Neural cell (in vitro differentiated cells): ENCODE measurements at regions not wholly inside any gene's neighbourhood (a gene's known extent, or its start where the extent isn't known, plus 50 kb on each side); places are given as distances from the start of the nearest gene placed in this dataset.

ENCODE experiments used
- H2AFZ ChIP-seq: fragments of 200-600, 300-800 bp; sonication (generic), shearing (Covaris generic); 2 replicates; pipeline ENCODE4 v1.6.0; 2014; ENCODE audit warnings: low read depth, mild to moderate bottlenecking, antibody characterized with exemption, low read length, moderate library complexity
- H3F3A ChIP-seq: fragments of 200-600 bp; shearing (Covaris generic); 2 replicates; pipeline ENCODE4 v1.6.1; 2016; ENCODE audit warnings: mild to moderate bottlenecking, moderate library complexity, mixed read lengths, antibody characterized with exemption, low read length; ENCODE audit not compliant: insufficient read depth, poor library complexity, severe bottlenecking
- H3K27ac ChIP-seq: fragments of 200-600, 300-800 bp; sonication (generic), shearing (Covaris generic); 2 replicates; pipeline ENCODE4 v1.5.1; 2014; ENCODE audit warnings: mild to moderate bottlenecking, low read length, moderate library complexity
- H3K27me3 ChIP-seq: fragments of 300-800, 200-600 bp; sonication (generic), shearing (Covaris generic); 2 replicates; pipeline ENCODE4 v1.6.0; 2014; ENCODE audit warnings: mild to moderate bottlenecking, low read depth, low read length, moderate library complexity; ENCODE audit not compliant: insufficient read depth
- H3K36me3 ChIP-seq: fragments of 300-800, 200-600 bp; sonication (generic), shearing (Covaris generic); 2 replicates; pipeline ENCODE4 v1.5.1; 2014; ENCODE audit warnings: mild to moderate bottlenecking, antibody characterized with exemption, low read length, moderate library complexity; ENCODE audit not compliant: insufficient read depth
- H3K4me2 ChIP-seq: fragments of 300-800, 200-600 bp; sonication (generic), shearing (Covaris generic); 2 replicates; pipeline ENCODE4 v1.6.0; 2014; ENCODE audit warnings: mild to moderate bottlenecking, low read length
- H3K4me3 ChIP-seq: fragments of 300-800, 200-600 bp; sonication (generic), shearing (Covaris generic); 2 replicates; pipeline ENCODE4 v1.5.1; 2014; ENCODE audit warnings: mild to moderate bottlenecking, low read length, moderate library complexity
- H3K79me2 ChIP-seq: fragments of 200-600 bp; shearing (Covaris generic); replicated peaks from 2 replicates; pipeline ENCODE4 v1.6.0; 2014; ENCODE audit warnings: mild to moderate bottlenecking, low read length, moderate library complexity; ENCODE audit not compliant: insufficient read depth
- H3K9ac ChIP-seq: fragments of 300-800, 200-600 bp; sonication (generic), shearing (Covaris generic); 2 replicates; pipeline ENCODE4 v1.6.1; 2016; ENCODE audit warnings: mild to moderate bottlenecking, low read length, mixed read lengths
- H3K9me2 ChIP-seq: fragments of 200-600 bp; shearing (Covaris generic); 2 replicates; pipeline ENCODE4 v1.6.1; 2016; ENCODE audit warnings: mild to moderate bottlenecking, low read length, mixed read lengths; ENCODE audit not compliant: insufficient read depth
- H3K9me3 ChIP-seq: fragments of 200-600, 300-800 bp; sonication (generic), shearing (Covaris generic); 2 replicates; pipeline ENCODE4 v1.6.1; 2016; ENCODE audit warnings: mild to moderate bottlenecking, mixed run types, low read length, moderate library complexity, mixed read lengths
- H4K20me1 ChIP-seq: fragments of 200-600 bp; shearing (Covaris generic); 2 replicates; pipeline ENCODE4 v1.6.1; 2016; ENCODE audit warnings: mild to moderate bottlenecking, mixed run types; ENCODE audit not compliant: insufficient read depth
- CTCF ChIP-seq: fragments of 450-650 bp; IDR thresholded peaks from 2 replicates; pipeline ENCODE4 v1.5.1; 2014; ENCODE audit warnings: antibody characterized with exemption, mild to moderate bottlenecking, moderate library complexity; ENCODE audit not compliant: poor library complexity, severe bottlenecking
- EP300 ChIP-seq: fragments of 450-650 bp; conservative IDR thresholded peaks from 2 replicates; pipeline ENCODE4 v1.6.1; 2014; ENCODE audit warnings: antibody characterized with exemption, mild to moderate bottlenecking, moderate library complexity; ENCODE audit not compliant: poor library complexity, severe bottlenecking
- EZH2 ChIP-seq: fragments of 200-600, 300-800 bp; shearing (Covaris generic), sonication (generic); IDR thresholded peaks from 2 replicates; pipeline ENCODE4 v1.6.1; 2014; ENCODE audit warnings: antibody characterized with exemption, low read length, borderline replicate concordance, mild to moderate bottlenecking; ENCODE audit not compliant: insufficient read depth, poor library complexity, severe bottlenecking
- MXI1 ChIP-seq: fragments of 450-650 bp; conservative IDR thresholded peaks from 2 replicates; pipeline ENCODE4 v1.6.1; 2014; ENCODE audit warnings: antibody characterized with exemption, mild to moderate bottlenecking; ENCODE audit not compliant: poor library complexity, severe bottlenecking
- POLR2AphosphoS5 ChIP-seq: IDR thresholded peaks from 2 replicates; pipeline ENCODE4 v1.6.1; 2012
- RAD21 ChIP-seq: fragments of 450-650 bp; conservative IDR thresholded peaks from 2 replicates; pipeline ENCODE4 v1.6.1; 2014; ENCODE audit warnings: antibody characterized with exemption, mild to moderate bottlenecking, moderate library complexity
- REST ChIP-seq: IDR thresholded peaks from 2 replicates; pipeline ENCODE4 v1.6.1; 2012; ENCODE audit warnings: borderline replicate concordance
- SMC3 ChIP-seq: fragments of 450-650 bp; conservative IDR thresholded peaks from 2 replicates; pipeline ENCODE4 v1.6.1; 2014; ENCODE audit warnings: antibody characterized with exemption, mild to moderate bottlenecking, moderate library complexity; ENCODE audit not compliant: poor library complexity
- TAF1 ChIP-seq: IDR thresholded peaks from 2 replicates; pipeline ENCODE4 v1.6.1; 2012; ENCODE audit warnings: low read depth

GRCh38 chr9:28764532-28764931, 1191.3 kb upstream of the C9orf72 start:
- Histone ChIP-seq H3K9me2 (no peaks in the 10 kb centered on the region), H3K4me3 (no peak overlapping the region), H3K27me3 (no peaks in the 10 kb centered on the region), H4K20me1 (no peaks in the 10 kb centered on the region), H3K36me3 (no peaks in the 10 kb centered on the region), H3K4me2 (no peak overlapping the region), H3K27ac (no peak overlapping the region), H2AFZ (no peak overlapping the region), H3K9me3 (no peaks in the 10 kb centered on the region), H3K79me2 (no peaks in the 10 kb centered on the region), H3F3A (no peaks in the 10 kb centered on the region), H3K9ac (no peak overlapping the region)
- no peak for TF ChIP-seq EZH2
- no peak for TF ChIP-seq SMC3

- no peaks in the 10 kb centered on the region for H3K36me3 ChIP-seq
- no peak overlapping the region for H3K9ac ChIP-seq
- H3K27ac ChIP-seq: no peak overlapping the region
- H3K4me3 ChIP-seq: no peak overlapping the region
- H2AFZ ChIP-seq: no peak overlapping the region
- no peaks in the 10 kb centered on the region for H4K20me1 ChIP-seq
- no peak for TF ChIP-seq TAF1
- no peak for TF ChIP-seq MXI1
- no peak for TF ChIP-seq REST
- no peak for TF ChIP-seq EZH2
- no peak for TF ChIP-seq RAD21
- no peak for TF ChIP-seq POLR2AphosphoS5
- no peak for TF ChIP-seq SMC3
- TF ChIP-seq CTCF: no peak
- TF ChIP-seq EP300: no peak
- no peaks in the 10 kb centered on the region for H3F3A ChIP-seq
- no peak overlapping the region for H3K4me2 ChIP-seq
- no peaks in the 10 kb centered on the region for H3K9me2 ChIP-seq
- no peaks in the 10 kb centered on the region for H3K27me3 ChIP-seq
- no peaks in the 10 kb centered on the region for H3K79me2 ChIP-seq
- H3K9me3 ChIP-seq: no peaks in the 10 kb centered on the region
Observed at GRCh38 chr9:28770226-28770625, 1196.9 kb upstream of the C9orf72 start.

- Histone ChIP-seq H3K9me2 (no peaks in the 10 kb centered on the region), H3K27ac (no peak overlapping the region), H3K79me2 (no peaks in the 10 kb centered on the region), H2AFZ (no peak overlapping the region), H3K9me3 (no peaks in the 10 kb centered on the region), H3K4me2 (no peak overlapping the region), H4K20me1 (no peaks in the 10 kb centered on the region), H3K9ac (no peak overlapping the region), H3K36me3 (no peaks in the 10 kb centered on the region), H3K4me3 (no peak overlapping the region), H3F3A (no peaks in the 10 kb centered on the region), H3K27me3 (no peaks in the 10 kb centered on the region)
- TF ChIP-seq EP300: no peak
- no peak for TF ChIP-seq TAF1
Observed at GRCh38 chr9:28770827-28771226, 1197.5 kb upstream of the C9orf72 start.
